Choroid plexus epithelial cell (primary cell): ENCODE measurements at regions not wholly inside any gene's neighbourhood (a gene's known extent, or its start where the extent isn't known, plus 50 kb on each side); places are given as distances from the start of the nearest gene placed in this dataset.

Source experiments
- DNase-seq: peaks from one replicate; pipeline ENCODE4 v3.0.0-alpha.2; 2010; ENCODE audit warnings: low read depth
- H3K4me3 ChIP-seq: 2 replicates; pipeline ENCODE4 v1.5.1; 2011; ENCODE audit warnings: low read depth, mild to moderate bottlenecking, control low read depth, low read length, moderate library complexity
- TF ChIP-seq, protein P1 (sequence below): conservative IDR thresholded peaks from 2 replicates; pipeline ENCODE4 v1.5.1; 2011; ENCODE audit warnings: low read depth, mild to moderate bottlenecking, control low read depth, inconsistent platforms, low read length, moderate library complexity

GRCh38 chrX:113048480-113048879 lies 207.8 kb upstream of the AMOT start:
- no peak overlapping the region for H3K4me3 ChIP-seq
- TF ChIP-seq, protein P1, sequence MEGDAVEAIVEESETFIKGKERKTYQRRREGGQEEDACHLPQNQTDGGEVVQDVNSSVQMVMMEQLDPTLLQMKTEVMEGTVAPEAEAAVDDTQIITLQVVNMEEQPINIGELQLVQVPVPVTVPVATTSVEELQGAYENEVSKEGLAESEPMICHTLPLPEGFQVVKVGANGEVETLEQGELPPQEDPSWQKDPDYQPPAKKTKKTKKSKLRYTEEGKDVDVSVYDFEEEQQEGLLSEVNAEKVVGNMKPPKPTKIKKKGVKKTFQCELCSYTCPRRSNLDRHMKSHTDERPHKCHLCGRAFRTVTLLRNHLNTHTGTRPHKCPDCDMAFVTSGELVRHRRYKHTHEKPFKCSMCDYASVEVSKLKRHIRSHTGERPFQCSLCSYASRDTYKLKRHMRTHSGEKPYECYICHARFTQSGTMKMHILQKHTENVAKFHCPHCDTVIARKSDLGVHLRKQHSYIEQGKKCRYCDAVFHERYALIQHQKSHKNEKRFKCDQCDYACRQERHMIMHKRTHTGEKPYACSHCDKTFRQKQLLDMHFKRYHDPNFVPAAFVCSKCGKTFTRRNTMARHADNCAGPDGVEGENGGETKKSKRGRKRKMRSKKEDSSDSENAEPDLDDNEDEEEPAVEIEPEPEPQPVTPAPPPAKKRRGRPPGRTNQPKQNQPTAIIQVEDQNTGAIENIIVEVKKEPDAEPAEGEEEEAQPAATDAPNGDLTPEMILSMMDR, result no peak

GRCh38 chrX:113033966-113034680 lies 193.5 kb upstream of the AMOT start:
- H3K4me3 ChIP-seq, result no peak overlapping the region
- DNase-seq, result no peak
- TF ChIP-seq, protein P1, result no peak

More at GRCh38 chrX:113048480-113048879, 207.8 kb upstream of the AMOT start:
- no peak for DNase-seq

DNA sequence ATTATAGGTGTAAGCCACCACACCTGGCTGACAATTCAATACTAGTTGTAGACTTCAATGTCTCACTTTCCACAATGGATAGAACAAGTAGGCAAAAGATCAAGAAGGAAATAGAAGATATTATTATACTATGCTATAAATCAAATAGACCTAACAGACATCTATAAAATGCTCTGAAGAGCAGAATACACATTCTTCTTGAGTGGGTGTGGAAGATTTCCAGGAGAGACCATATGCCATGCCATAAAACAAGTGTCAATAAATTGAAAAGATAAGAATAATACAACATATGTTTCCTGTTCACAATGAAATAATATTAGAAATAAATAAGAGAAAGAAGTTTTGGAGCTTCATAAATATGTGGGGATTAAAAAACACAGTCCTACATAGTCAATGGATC lies 179.3 kb upstream of the AMOT start:
- TF ChIP-seq, protein P1, result no peak
- no peak overlapping the region for H3K4me3 ChIP-seq
- DNase-seq, result no peak

DNA sequence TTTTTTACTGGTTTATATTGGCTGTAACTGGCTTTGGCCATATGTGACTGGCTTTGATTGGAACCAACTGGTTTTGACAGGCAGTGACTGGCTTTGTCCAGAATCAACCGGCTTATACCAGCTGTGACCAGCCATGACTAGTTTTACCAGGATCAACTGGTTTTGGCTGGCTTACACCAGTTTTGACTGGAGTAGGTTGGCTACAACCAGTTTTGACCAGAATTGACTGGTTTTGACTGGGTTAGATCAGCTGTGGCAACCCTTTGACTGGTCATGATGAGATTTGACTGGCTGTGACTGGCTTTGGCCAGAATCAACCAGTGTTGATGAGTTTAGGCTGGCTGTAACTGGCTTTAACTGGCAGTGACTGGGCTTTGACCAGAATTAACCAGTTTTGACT lies 169.2 kb upstream of the AMOT start:
- H3K4me3 ChIP-seq, result no peak overlapping the region
- TF ChIP-seq, protein P1, result no peak
- DNase-seq, result no peak

DNA sequence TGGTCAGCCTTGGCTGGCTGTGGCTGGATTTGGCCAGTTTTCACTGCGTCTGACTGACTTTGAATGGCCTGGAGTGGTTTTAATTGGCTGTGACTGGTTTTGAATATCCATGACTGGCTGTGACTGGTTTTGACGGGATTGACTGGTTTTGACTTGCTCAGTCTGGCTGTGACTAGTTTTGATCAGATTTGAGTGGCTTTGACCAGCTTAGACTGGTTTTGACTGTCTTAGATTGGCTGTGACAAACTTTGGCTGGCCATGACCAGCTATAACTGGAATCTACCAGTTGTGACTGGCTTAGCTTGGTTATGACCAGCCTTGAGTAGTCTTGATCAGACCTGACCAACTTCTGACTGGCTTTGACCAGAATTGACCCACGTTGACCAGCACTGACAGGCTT lies 168.4 kb upstream of the AMOT start:
- TF ChIP-seq, protein P1, result no peak
- no peak for DNase-seq
- no peak overlapping the region for H3K4me3 ChIP-seq

GRCh38 chrX:113001836-113002235 lies 161.2 kb upstream of the AMOT start:
- H3K4me3 ChIP-seq, result no peak overlapping the region
- TF ChIP-seq, protein P1, result no peak
- no peak for DNase-seq

DNA sequence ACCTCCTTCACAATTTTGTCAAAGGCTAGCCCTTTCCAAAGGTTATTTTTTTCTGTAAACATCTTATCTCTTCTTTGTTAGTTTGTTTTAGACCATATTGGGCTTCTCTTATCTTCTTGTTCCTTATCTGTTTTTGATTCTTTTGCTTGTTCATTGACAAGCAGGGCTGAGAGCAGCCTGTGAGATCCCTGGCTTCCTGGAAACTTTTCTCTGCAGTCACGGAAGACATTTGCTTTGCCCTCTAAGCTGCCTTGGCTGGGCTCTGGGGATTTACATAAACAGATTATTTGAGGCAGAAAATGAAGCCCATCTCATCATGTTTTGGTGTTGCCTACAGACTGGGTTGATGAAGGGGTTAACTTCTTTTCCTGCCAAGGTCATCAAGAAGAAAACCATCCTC lies 157.4 kb upstream of the AMOT start:
- no peak for DNase-seq
- H3K4me3 ChIP-seq, result no peak overlapping the region
- TF ChIP-seq, protein P1, result no peak
